ENCODE measurements at regions not wholly inside any gene's neighbourhood (a gene's known extent, or its start where the extent isn't known, plus 50 kb on each side); places are given as distances from the start of the nearest gene placed in this dataset.

DNA sequence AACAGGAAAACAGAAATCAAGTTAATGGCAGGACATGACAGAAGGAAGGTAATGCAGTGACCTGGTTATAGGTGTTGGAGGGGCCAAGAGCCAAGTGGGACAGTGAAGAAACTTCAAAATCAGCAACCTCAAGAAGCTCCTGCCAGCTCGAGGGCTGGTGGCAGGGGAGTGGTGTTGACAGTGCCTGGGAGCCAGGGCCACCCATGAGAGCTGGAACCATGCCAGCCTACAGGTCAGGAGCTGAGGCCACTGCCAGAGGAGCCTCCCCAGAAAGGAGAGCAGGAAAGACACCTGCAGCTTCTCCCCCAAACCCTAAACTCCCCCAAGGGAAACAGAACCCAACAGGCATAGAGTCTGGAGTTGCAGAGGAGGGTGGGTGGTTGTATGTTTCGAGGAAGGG, 262.1 kb downstream of the LRFN2 start:
- Histone ChIP-seq H3K79me2 (ENCODE audit: insufficient read depth, low read length) (no peaks in the 10 kb centered on the region), H2AFZ (ENCODE audit: low read length) (no peak overlapping the region), H3K9ac (ENCODE audit: insufficient read depth, low read depth, low read length) (no peak overlapping the region), H3K4me1 (ENCODE audit: insufficient read depth, low read length) (no peaks in the 10 kb centered on the region), H3K27ac (ENCODE audit: extremely low read length, insufficient read depth, low read length) (no peak overlapping the region), H4K20me1 (ENCODE audit: insufficient read depth, low read length) (no peaks in the 10 kb centered on the region), H3K36me3 (replicated peaks in 1 of 2; ENCODE audit: control insufficient read depth in 1 of 2, insufficient read depth in 2 of 2, low read length in 2 of 2) (no peaks in the 10 kb centered on the region), H3K9me3 (ENCODE audit: low read length) (no peaks in the 10 kb centered on the region), H3K4me3 (replicated peaks in 1 of 3; ENCODE audit: insufficient read depth in 1 of 3, low read depth in 2 of 3, low read length in 3 of 3) (no peak overlapping the region), H3K27me3 (ENCODE audit: control insufficient read depth in 1 of 2, insufficient read depth in 2 of 2, low read length in 2 of 2) (peaks cover 3 to 17% of the 10 kb centered on the region in 2 experiments; a peak in 3 of 5 replicates), H3K4me2 (ENCODE audit: low read depth, low read length) (no peak overlapping the region)
- in situ Hi-C loops (cut with HindIII; ENCODE audit: extremely low pct_ligation_motif_present, low pct_unique_long_range_greater_than_20kb) = loop anchor here (25.0 kb wide), 1 partner anchor 712 kb away; the partner anchor contains the start of genes TSPO2 and UNC5CL
- BruUV-seq (replicated peaks) = no TSS peak
- ATAC-seq = no peak
- intact Hi-C loops (cut with micrococcal nuclease; ENCODE audit: unreplicated experiment) = loop anchor here (5.0 to 10.0 kb wide), 2 partner anchors 522 to 740 kb away; no protein-coding TSS in a partner anchor
- CTCF ChIA-PET (ENCODE audit: low intra/inter-chr PET ratio, low total read pairs) = no interaction called here
- FAIRE-seq = no peak
- no peak for DNase-seq (ENCODE audit: low spot score)
- POLR2A ChIA-PET = no interaction called here
- WGBS (ENCODE audit: low lambda C conversion rate) = 0% methylated on average over 2 of the region's 2 CpGs
- TF ChIP-seq NFIB (CRISPR knock-in tag; IDR thresholded peaks at IDR 0.05; ENCODE audit: borderline replicate concordance) (no peak), NFE2L2 (IDR thresholded peaks at IDR 0.05; ENCODE audit: low read length) (no peak), XBP1 (CRISPR knock-in tag; IDR thresholded peaks at IDR 0.05) (no peak), DPF2 (CRISPR knock-in tag; IDR thresholded peaks at IDR 0.05; ENCODE audit: borderline replicate concordance, low read depth) (no peak), ZNF746 (CRISPR knock-in tag; IDR thresholded peaks at IDR 0.05) (no peak), ZNF589 (CRISPR knock-in tag; conservative IDR thresholded peaks at IDR 0.05) (no peak), CBX5 (CRISPR knock-in tag; IDR thresholded peaks at IDR 0.05; ENCODE audit: borderline replicate concordance) (no peak), SRY (CRISPR knock-in tag; IDR thresholded peaks at IDR 0.05) (no peak)
- TF ChIP-seq, protein P1, sequence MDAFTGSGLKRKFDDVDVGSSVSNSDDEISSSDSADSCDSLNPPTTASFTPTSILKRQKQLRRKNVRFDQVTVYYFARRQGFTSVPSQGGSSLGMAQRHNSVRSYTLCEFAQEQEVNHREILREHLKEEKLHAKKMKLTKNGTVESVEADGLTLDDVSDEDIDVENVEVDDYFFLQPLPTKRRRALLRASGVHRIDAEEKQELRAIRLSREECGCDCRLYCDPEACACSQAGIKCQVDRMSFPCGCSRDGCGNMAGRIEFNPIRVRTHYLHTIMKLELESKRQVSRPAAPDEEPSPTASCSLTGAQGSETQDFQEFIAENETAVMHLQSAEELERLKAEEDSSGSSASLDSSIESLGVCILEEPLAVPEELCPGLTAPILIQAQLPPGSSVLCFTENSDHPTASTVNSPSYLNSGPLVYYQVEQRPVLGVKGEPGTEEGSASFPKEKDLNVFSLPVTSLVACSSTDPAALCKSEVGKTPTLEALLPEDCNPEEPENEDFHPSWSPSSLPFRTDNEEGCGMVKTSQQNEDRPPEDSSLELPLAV (CRISPR knock-in tag; conservative IDR thresholded peaks at IDR 0.05; ENCODE audit: low read depth) = no peak
- TF ChIP-seq, protein P2, sequence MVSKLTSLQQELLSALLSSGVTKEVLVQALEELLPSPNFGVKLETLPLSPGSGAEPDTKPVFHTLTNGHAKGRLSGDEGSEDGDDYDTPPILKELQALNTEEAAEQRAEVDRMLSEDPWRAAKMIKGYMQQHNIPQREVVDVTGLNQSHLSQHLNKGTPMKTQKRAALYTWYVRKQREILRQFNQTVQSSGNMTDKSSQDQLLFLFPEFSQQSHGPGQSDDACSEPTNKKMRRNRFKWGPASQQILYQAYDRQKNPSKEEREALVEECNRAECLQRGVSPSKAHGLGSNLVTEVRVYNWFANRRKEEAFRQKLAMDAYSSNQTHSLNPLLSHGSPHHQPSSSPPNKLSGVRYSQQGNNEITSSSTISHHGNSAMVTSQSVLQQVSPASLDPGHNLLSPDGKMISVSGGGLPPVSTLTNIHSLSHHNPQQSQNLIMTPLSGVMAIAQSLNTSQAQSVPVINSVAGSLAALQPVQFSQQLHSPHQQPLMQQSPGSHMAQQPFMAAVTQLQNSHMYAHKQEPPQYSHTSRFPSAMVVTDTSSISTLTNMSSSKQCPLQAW (CRISPR knock-in tag; IDR thresholded peaks at IDR 0.05) = no peak
- TF ChIP-seq, protein P3, sequence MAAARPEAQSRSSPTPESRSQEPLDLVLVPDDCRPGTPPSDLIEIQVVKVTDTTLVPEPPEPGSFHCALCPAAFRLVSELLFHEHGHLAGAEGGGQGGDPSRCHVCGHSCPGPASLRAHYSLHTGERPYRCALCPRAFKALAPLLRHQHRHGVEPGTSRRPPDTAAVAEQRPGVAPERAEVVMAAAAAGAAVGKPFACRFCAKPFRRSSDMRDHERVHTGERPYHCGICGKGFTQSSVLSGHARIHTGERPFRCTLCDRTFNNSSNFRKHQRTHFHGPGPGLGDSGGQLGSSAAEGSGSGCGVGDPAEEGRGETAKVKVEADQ (CRISPR knock-in tag; IDR thresholded peaks at IDR 0.05; ENCODE audit: borderline replicate concordance) = no peak
